Neural crest cell (in vitro differentiated cells): ENCODE measurements at regions not wholly inside any gene's neighbourhood (a gene's known extent, or its start where the extent isn't known, plus 50 kb on each side); places are given as distances from the start of the nearest gene placed in this dataset.
"Not testable (repeated sequence)": the region's sequence is repeated elsewhere in the genome, so short reads cannot be mapped to it uniquely, and the experiment has no call there.

Experiments used
- DNase-seq: peaks from one replicate; pipeline ENCODE4 v3.0.0; 2021; ENCODE audit warnings: low read depth, mixed read lengths, low spot score
- H3K27ac Mint-ChIP-seq: one replicate; pipeline ENCODE4 v1.8.0; 2021; ENCODE audit warnings: mild to moderate bottlenecking, mixed read lengths; ENCODE audit not compliant: unreplicated experiment
- H3K27me3 Mint-ChIP-seq: 2 replicates; pipeline ENCODE4 v1.8.0; 2021; ENCODE audit warnings: low read depth, mild to moderate bottlenecking, mixed read lengths
- H3K36me3 Mint-ChIP-seq: 2 replicates; pipeline ENCODE4 v1.8.0; 2021; ENCODE audit warnings: low read depth, mild to moderate bottlenecking, mixed read lengths
- H3K4me1 Mint-ChIP-seq: 2 replicates; pipeline ENCODE4 v1.8.0; 2021; ENCODE audit warnings: mixed read lengths
- H3K4me3 Mint-ChIP-seq: one replicate; pipeline ENCODE4 v1.8.0; 2021; ENCODE audit warnings: mild to moderate bottlenecking, mixed read lengths
- H3K9me3 Mint-ChIP-seq: 2 replicates; pipeline ENCODE4 v1.8.0; 2021; ENCODE audit warnings: mixed read lengths

- H3K4me1 Mint-ChIP-seq, H3K36me3 Mint-ChIP-seq, H3K9me3 Mint-ChIP-seq, H3K27ac Mint-ChIP-seq: not testable (repeated sequence)
- Mint-ChIP-seq H3K4me3 (peak overlapping the region; percentile 91), H3K27me3 (peaks cover 11% of the 10 kb centered on the region)
- peak; percentile 26 for DNase-seq
Measured at GRCh38 chr1:148049115-148049496, 103.0 kb downstream of the NBPF11 start.

- H3K27me3 Mint-ChIP-seq: peaks cover 11% of the 10 kb centered on the region
- DNase-seq: peak; percentile 18
- not testable (repeated sequence) for H3K4me1 Mint-ChIP-seq, H3K9me3 Mint-ChIP-seq, H3K36me3 Mint-ChIP-seq, H3K27ac Mint-ChIP-seq
- H3K4me3 Mint-ChIP-seq: peak overlapping the region; percentile 91
Measured at GRCh38 chr1:148048423-148049114, 103.5 kb downstream of the NBPF11 start.

GRCh38 chr1:148045872-148046271 lies 106.2 kb downstream of the NBPF11 start:
- not testable (repeated sequence) for H3K27ac Mint-ChIP-seq, H3K36me3 Mint-ChIP-seq, H3K9me3 Mint-ChIP-seq, DNase-seq, H3K4me3 Mint-ChIP-seq, H3K4me1 Mint-ChIP-seq
- peaks cover 11% of the 10 kb centered on the region for H3K27me3 Mint-ChIP-seq

- H3K4me1 Mint-ChIP-seq, H3K9me3 Mint-ChIP-seq, H3K4me3 Mint-ChIP-seq, DNase-seq, H3K36me3 Mint-ChIP-seq, H3K27ac Mint-ChIP-seq: not testable (repeated sequence)
- peaks cover 11% of the 10 kb centered on the region for H3K27me3 Mint-ChIP-seq
Measured at GRCh38 chr1:148044495-148044894, 107.6 kb downstream of the NBPF11 start.
